HG02798 (cell line): ENCODE measurements at regions not wholly inside any gene's neighbourhood (a gene's known extent, or its start where the extent isn't known, plus 50 kb on each side); places are given as distances from the start of the nearest gene placed in this dataset.
"Not testable (repeated sequence)": the region's sequence is repeated elsewhere in the genome, so short reads cannot be mapped to it uniquely, and the experiment has no call there.

Source experiments
- ATAC-seq: cut with Tn5 transposase; IDR thresholded peaks from one replicate; pipeline ENCODE4 v1.9.1; 2021; ENCODE audit warnings: mild to moderate bottlenecking; ENCODE audit not compliant: unreplicated experiment, poor library complexity

- ATAC-seq: no peak
These were observed 97.7 kb upstream of the DPP6 start for GRCh38 chr7:153954477-153954876.

GRCh38 chr7:153957677-153958076, 94.5 kb upstream of the DPP6 start:
- ATAC-seq: not testable (repeated sequence)

- ATAC-seq: not testable (repeated sequence)
These were observed 93.8 kb upstream of the DPP6 start for GRCh38 chr7:153958381-153958780.

DNA sequence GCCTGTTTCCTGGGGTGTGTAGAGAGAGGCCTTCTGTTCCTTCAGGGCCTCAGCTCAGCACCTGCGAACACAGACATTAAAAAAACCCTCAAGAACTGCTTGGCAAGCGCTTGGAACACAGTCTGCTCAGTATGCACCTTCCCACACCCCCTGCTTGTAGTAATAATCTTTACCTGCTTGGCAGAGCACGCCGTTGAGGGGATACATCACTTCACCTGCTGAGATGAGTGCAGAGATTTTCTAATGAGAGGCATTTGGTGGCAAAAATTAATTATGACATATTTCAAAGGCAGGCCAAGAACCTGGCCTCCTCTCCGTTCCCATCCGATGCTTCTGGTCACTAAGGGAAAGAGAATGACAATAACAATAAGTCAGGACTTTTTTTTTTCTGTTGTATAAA, 93.4 kb upstream of the DPP6 start:
- not testable (repeated sequence) for ATAC-seq

- ATAC-seq: not testable (repeated sequence)
These were observed 87.6 kb upstream of the DPP6 start for GRCh38 chr7:153964481-153965112.

- ATAC-seq: not testable (repeated sequence)
These were observed 83.2 kb upstream of the DPP6 start for GRCh38 chr7:153969016-153969415.

DNA sequence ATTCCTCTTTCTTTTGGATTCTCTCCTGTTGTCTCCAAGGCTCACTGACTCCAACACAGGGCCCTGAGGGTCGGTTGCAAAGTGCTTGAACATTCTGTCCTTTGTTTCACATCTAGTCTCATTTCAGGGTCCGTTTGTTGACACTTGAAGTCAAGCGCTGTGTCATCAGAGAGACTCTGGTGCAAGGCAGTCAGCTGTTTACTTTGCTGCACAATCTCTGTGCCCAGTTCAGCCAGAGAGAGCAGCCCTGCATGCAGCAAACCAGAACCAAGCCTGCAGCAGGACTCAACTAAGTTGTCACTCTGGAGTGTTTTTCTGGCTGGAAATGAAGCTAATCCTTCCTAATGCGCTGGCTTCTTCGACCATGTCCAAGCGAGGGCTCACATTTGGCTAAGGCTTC, 77.6 kb upstream of the DPP6 start:
- ATAC-seq: not testable (repeated sequence)

DNA sequence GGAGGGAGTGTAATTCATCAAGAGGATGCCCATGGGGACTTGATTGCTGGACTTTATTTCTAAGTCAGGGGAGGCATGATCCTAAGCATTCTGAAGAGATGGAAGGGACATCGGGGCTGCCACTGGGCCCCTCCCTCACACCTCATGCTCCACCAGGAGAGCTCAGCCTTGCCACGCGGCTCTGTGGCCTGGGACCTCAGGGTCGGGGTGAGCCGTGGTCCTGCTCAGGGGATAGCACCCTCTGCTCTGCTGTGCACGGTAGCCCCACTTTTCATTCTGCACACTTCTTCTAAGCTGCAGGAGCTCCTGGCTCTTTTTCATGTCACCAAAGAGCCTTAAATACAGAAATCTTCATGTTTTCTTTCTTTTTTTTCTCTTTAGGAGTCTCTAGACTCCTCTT, 75.5 kb upstream of the DPP6 start:
- not testable (repeated sequence) for ATAC-seq

GRCh38 chr7:153983186-153983585, 69.0 kb upstream of the DPP6 start:
- ATAC-seq: not testable (repeated sequence)

DNA sequence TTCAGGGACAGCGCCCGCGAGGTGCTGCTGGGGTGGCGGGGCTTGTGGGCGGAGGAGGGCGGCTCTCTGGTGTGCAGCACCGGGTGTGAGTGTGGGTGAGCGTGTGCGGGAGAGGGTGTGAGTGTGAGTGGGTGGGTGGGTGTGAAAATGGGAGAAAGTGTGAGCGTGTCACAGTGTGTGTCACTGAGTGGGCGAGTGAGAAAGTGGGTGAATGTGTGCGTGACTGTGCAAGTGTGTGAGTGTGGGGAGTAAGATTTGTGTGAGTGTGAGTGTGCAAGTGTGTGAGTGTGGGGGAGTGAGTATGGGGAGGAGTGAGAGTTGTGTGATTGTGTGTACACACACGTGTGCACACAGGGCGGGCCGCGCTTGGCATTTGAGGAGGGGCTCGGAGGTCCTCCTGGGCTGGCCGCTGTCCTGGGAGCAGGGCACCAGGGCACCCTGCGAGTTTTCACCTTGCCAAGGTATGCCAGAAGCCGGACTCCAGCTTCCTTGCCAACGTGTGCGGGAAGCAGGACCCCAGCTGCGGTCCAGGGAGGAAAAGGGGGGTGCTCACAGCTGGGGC, 63.1 kb upstream of the DPP6 start:
- ATAC-seq: not testable (repeated sequence)

- ATAC-seq: not testable (repeated sequence)
These were observed 62.3 kb upstream of the DPP6 start for GRCh38 chr7:153989742-153990425.

DNA sequence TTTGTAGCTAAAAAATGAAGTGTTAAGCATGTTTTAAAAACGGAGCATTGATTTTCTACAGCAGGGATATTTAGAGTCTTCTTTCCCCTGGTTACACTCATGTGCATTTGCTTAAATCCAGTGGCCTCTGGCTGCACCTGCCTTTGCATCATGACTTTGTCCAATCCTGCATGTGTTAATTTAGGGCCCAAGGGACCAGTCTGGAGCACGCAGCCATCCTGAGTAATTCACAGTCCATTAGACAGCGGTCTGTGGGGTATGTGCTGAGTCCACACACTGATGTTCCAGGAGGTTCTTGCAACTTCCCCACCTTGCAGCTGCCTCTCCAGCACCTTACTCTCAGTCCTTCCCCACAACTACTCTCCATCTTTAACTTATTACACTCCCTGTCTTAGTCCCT, 60.7 kb upstream of the DPP6 start:
- not testable (repeated sequence) for ATAC-seq

DNA sequence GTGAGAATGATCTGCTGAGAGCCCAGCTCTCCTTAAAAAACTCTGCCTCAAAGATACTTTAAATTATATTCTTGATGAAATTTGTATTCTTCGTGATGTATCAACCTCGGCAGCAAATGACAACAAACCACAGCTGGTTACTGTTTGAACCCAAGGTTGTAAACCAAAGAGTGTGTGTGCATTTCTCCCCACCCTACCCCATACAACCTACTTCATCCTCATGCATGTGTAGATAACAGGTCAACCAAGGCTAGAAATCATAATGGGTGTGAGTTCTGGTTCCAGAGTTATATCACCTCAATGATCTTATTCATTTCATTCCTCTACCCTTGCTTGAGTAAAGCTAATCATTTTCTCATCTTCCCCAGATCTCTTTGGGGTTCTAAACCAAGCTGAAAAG, 58.8 kb upstream of the DPP6 start:
- not testable (repeated sequence) for ATAC-seq

- not testable (repeated sequence) for ATAC-seq
These were observed 53.3 kb upstream of the DPP6 start for GRCh38 chr7:153998896-153999295.
